ENCODE measurements at regions not wholly inside any gene's neighbourhood (a gene's known extent, or its start where the extent isn't known, plus 50 kb on each side); places are given as distances from the start of the nearest gene placed in this dataset.

DNA sequence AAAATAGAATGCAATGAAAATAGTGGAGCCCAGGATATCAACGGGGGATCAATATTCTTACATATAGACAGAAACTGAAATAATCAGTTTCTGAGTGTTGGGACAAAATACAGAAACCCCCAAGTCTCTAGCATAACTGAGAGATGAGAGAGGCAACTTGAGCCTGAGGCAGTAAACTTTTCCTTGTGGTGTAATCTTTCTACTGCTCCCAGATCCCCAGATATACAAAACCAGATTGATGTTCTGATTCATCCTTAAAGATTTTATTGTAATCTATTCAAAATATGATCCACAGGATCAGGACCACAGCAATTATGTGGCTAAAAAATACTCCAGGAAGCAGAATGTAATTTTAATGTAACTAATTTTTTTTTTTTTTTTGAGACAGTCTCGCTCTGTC, 2282.6 kb downstream of the ARAP2 start:
- TF ChIP-seq POLR2AphosphoS5 (IDR thresholded peaks at IDR 0.05) (no peak), POLR2A (IDR thresholded peaks at IDR 0.05) (no peak)
- TF ChIP-seq, protein P1, sequence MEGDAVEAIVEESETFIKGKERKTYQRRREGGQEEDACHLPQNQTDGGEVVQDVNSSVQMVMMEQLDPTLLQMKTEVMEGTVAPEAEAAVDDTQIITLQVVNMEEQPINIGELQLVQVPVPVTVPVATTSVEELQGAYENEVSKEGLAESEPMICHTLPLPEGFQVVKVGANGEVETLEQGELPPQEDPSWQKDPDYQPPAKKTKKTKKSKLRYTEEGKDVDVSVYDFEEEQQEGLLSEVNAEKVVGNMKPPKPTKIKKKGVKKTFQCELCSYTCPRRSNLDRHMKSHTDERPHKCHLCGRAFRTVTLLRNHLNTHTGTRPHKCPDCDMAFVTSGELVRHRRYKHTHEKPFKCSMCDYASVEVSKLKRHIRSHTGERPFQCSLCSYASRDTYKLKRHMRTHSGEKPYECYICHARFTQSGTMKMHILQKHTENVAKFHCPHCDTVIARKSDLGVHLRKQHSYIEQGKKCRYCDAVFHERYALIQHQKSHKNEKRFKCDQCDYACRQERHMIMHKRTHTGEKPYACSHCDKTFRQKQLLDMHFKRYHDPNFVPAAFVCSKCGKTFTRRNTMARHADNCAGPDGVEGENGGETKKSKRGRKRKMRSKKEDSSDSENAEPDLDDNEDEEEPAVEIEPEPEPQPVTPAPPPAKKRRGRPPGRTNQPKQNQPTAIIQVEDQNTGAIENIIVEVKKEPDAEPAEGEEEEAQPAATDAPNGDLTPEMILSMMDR (IDR thresholded peaks at IDR 0.05), result no peak
